ENCODE measurements at regions not wholly inside any gene's neighbourhood (a gene's known extent, or its start where the extent isn't known, plus 50 kb on each side); places are given as distances from the start of the nearest gene placed in this dataset.

GRCh38 chr20:60485012-60485760, 527.0 kb downstream of the CDH26 start:
- no peak for FAIRE-seq

GRCh38 chr20:60486315-60486714, 528.1 kb downstream of the CDH26 start:
- Histone ChIP-seq H3K4me3 (no peak overlapping the region), H3K4me2 (no peak overlapping the region), H3K9me3 (no peaks in the 10 kb centered on the region), H3K4me1 (no peaks in the 10 kb centered on the region), H3K27ac (no peak overlapping the region)
- DNase-seq (ENCODE audit: low read depth in 1 of 2, low spot score in 1 of 2) (no peak), ATAC-seq (no peak), FAIRE-seq (no peak)
- TF ChIP-seq E2F6 (IDR thresholded peaks at IDR 0.05; ENCODE audit: borderline replicate concordance, low read depth) (no peak), CHD2 (IDR thresholded peaks at IDR 0.05; ENCODE audit: low read length, partially characterized antibody) (no peak), MAZ (IDR thresholded peaks at IDR 0.05; ENCODE audit: borderline replicate concordance, low read depth, low read length) (no peak), ZNF302 (CRISPR knock-in tag; IDR thresholded peaks at IDR 0.05) (no peak), GATA3 (IDR thresholded peaks at IDR 0.05; ENCODE audit: borderline replicate concordance) (no peak), POLR2AphosphoS2 (conservative IDR thresholded peaks at IDR 0.05; ENCODE audit: low read length) (no peak), FOSB (CRISPR knock-in tag; IDR thresholded peaks at IDR 0.05) (no peak), HMGXB4 (CRISPR knock-in tag; IDR thresholded peaks at IDR 0.05; ENCODE audit: borderline replicate concordance) (no peak), RNF2 (IDR thresholded peaks at IDR 0.05; ENCODE audit: borderline replicate concordance, low read depth) (no peak), HOXA7 (CRISPR knock-in tag; IDR thresholded peaks at IDR 0.05) (no peak), REST (IDR thresholded peaks at IDR 0.05) (no peak), FOXS1 (CRISPR knock-in tag; IDR thresholded peaks at IDR 0.05) (no peak)
- POLR2A ChIA-PET, result no interaction called here
- 12% methylated on average over 10 of the region's 10 CpGs for WGBS (ENCODE audit: missing lambda C conversion rate)
- CTCF ChIA-PET, result no interaction called here

More at GRCh38 chr20:60485012-60485760, 527.0 kb downstream of the CDH26 start:
- Histone ChIP-seq H3K4me1 (no peaks in the 10 kb centered on the region), H3K27ac (no peak overlapping the region), H3K4me3 (no peak overlapping the region), H3K9me3 (no peaks in the 10 kb centered on the region), H3K4me2 (no peak overlapping the region)
- WGBS (ENCODE audit: missing lambda C conversion rate), result 36% methylated on average over 19 of the region's 20 CpGs
- ChIA-PET POLR2A (no interaction called here), CTCF (interaction anchor here (0.9 kb wide), 1 partner anchor 10 kb away, joined by 3 read pairs; no protein-coding TSS in a partner anchor)
- TF ChIP-seq BHLHE40 (IDR thresholded peaks at IDR 0.05; ENCODE audit: low read depth, low read length) (no peak), SREBF2 (IDR thresholded peaks at IDR 0.05) (no peak), HOXA7 (CRISPR knock-in tag; IDR thresholded peaks at IDR 0.05) (no peak), BCL3 (IDR thresholded peaks at IDR 0.05) (no peak), PHF8 (IDR thresholded peaks at IDR 0.05; ENCODE audit: borderline replicate concordance, low read depth) (no peak), E2F6 (IDR thresholded peaks at IDR 0.05; ENCODE audit: borderline replicate concordance, low read depth) (no peak), POLR2AphosphoS2 (conservative IDR thresholded peaks at IDR 0.05; ENCODE audit: low read length) (no peak), FOXS1 (CRISPR knock-in tag; IDR thresholded peaks at IDR 0.05) (no peak), FOSL2 (IDR thresholded peaks at IDR 0.05) (no peak), FOSL2 (CRISPR knock-in tag; IDR thresholded peaks at IDR 0.05) (no peak)
- ATAC-seq (no peak), DNase-seq (ENCODE audit: low read depth in 1 of 2, low spot score in 1 of 2) (no peak)
